ENCODE measurements at regions not wholly inside any gene's neighbourhood (a gene's known extent, or its start where the extent isn't known, plus 50 kb on each side); places are given as distances from the start of the nearest gene placed in this dataset.

DNA sequence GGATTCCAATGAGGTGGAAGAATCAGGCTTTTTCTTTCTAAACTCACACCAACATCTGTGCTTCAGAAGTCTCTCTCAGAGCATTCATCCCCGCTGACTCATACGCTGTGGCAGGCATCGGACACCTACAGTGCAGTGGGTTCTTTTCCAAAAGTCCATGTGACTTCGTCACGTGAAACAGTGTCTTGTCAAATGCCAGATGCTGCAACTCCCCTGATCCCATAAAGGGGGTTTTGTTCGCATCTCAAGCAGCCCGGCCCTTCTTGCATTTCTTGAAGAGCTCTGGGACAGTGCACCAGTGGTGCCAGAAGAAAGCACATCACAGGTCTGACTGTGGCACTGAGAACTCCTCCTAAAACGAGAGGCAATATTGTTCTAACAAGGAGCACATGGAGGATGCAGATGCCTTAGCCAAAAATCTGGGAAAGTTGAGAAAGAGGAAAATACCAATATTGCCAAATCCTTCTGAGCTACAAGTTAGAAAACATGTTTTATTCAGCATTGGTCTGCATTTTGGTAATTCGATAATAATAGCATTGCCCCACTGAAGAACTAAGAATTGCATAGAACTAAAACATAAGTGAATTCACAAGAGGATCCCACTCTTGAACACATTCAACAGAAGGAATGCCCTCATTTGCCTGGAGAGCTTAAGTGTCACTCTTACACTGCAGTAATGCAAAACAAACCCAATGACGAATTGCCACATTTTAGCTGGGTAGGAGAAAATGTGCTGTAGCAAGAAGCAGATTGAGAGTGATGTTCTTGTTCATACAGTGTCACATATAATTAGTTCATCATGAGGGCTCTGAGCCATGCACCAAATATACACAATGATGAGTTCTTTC is 204.4 kb downstream of the CXCL12 start:
- Histone ChIP-seq H3K4me3 (ENCODE audit: low read depth in 1 of 2, low read length in 2 of 2) (no peak overlapping the region), H3K9ac (ENCODE audit: low read depth in 1 of 2, low read length in 2 of 2) (no peak overlapping the region), H3K36me3 (ENCODE audit: control insufficient read depth in 1 of 2, insufficient read depth in 2 of 2, low read length in 2 of 2) (no peaks in the 10 kb centered on the region), H3K9me3 (ENCODE audit: control insufficient read depth in 1 of 2, low read length in 2 of 2) (no peaks in the 10 kb centered on the region), H3K27ac (ENCODE audit: low read depth, low read length) (no peak overlapping the region), H3K4me1 (ENCODE audit: control insufficient read depth in 1 of 2, insufficient read depth in 2 of 2, low read length in 2 of 2) (no peaks in the 10 kb centered on the region), H3K27me3 (ENCODE audit: control insufficient read depth in 1 of 2, insufficient read depth in 2 of 2, low read length in 2 of 2) (no peaks in the 10 kb centered on the region)

DNA sequence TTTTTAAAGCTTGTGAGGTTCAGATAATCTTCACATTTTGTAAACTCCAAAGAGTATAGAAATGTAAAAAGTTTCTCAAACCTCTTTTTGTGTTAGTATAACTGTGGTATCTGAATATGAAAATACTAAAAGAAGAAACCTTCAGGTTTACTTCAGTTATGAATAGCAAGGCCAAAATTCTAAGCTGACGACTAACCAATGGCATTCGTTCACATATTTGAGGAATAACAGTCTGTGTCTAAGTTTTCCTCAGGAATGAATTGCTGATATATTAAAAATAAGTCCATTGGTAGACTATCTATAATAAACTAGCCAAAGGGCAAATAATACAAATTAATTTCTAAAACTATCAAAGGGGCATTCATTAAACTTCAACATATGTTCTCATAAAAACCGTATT is 206.0 kb downstream of the CXCL12 start:
- Histone ChIP-seq H3K4me3 (ENCODE audit: low read depth in 1 of 2, low read length in 2 of 2) (no peak overlapping the region), H3K36me3 (ENCODE audit: control insufficient read depth in 1 of 2, insufficient read depth in 2 of 2, low read length in 2 of 2) (no peaks in the 10 kb centered on the region), H3K9me3 (ENCODE audit: control insufficient read depth in 1 of 2, low read length in 2 of 2) (no peaks in the 10 kb centered on the region), H3K27ac (ENCODE audit: low read depth, low read length) (no peak overlapping the region), H3K9ac (ENCODE audit: low read depth in 1 of 2, low read length in 2 of 2) (no peak overlapping the region), H3K4me1 (ENCODE audit: control insufficient read depth in 1 of 2, insufficient read depth in 2 of 2, low read length in 2 of 2) (peaks cover under 1 to 2% of the 10 kb centered on the region in 2 donors), H3K27me3 (ENCODE audit: control insufficient read depth in 1 of 2, insufficient read depth in 2 of 2, low read length in 2 of 2) (no peaks in the 10 kb centered on the region)

DNA sequence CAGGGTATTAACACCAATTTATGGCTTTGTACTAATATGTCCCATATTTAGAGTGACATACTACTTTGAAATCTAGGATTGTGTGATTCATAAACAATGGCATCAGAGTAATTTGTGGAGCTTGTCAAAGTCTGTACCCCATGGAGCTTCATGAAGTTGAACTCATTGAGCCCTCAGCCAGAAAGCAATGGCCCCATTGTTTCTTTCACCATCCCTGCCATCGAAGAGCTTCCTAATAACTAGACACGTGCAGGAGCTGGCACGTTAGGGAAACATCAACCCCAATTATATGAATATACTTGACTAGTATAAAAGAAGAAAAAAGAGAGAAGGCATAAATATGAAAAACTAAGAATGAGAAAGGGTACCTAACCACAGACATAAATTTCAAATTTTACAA is 206.6 kb downstream of the CXCL12 start:
- Histone ChIP-seq H3K36me3 (ENCODE audit: control insufficient read depth in 1 of 2, insufficient read depth in 2 of 2, low read length in 2 of 2) (no peaks in the 10 kb centered on the region), H3K27me3 (ENCODE audit: control insufficient read depth in 1 of 2, insufficient read depth in 2 of 2, low read length in 2 of 2) (no peaks in the 10 kb centered on the region), H3K9me3 (ENCODE audit: control insufficient read depth in 1 of 2, low read length in 2 of 2) (no peaks in the 10 kb centered on the region), H3K27ac (ENCODE audit: low read depth, low read length) (no peak overlapping the region), H3K4me3 (ENCODE audit: low read depth in 1 of 2, low read length in 2 of 2) (no peak overlapping the region), H3K9ac (ENCODE audit: low read depth in 1 of 2, low read length in 2 of 2) (no peak overlapping the region), H3K4me1 (ENCODE audit: control insufficient read depth in 1 of 2, insufficient read depth in 2 of 2, low read length in 2 of 2) (peaks cover 7 to 8% of the 10 kb centered on the region in 2 donors)

DNA sequence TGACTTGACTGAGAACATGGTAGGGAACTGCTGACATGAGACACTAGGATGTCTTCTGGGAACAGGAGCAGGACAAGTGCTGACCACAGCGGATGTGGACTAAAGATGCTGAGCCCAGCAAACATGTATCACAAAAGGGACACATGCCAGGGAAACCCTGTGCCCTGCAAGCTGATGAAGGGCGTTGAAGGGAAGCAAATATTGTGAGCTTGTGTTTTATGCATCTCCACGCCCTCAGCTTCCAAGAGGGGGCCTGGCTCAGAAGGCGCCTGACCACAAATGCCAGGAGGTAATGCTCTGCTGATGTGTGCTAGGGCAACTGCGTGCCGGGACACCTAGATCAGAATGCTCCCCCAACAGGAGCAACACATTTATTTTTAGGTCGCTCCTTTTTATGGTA is 207.3 kb downstream of the CXCL12 start:
- Histone ChIP-seq H3K9ac (ENCODE audit: low read depth in 1 of 2, low read length in 2 of 2) (no peak overlapping the region), H3K4me1 (ENCODE audit: control insufficient read depth in 1 of 2, insufficient read depth in 2 of 2, low read length in 2 of 2) (peaks cover 11 to 14% of the 10 kb centered on the region in 2 donors), H3K9me3 (ENCODE audit: control insufficient read depth in 1 of 2, low read length in 2 of 2) (no peaks in the 10 kb centered on the region), H3K27ac (ENCODE audit: low read depth, low read length) (no peak overlapping the region), H3K36me3 (ENCODE audit: control insufficient read depth in 1 of 2, insufficient read depth in 2 of 2, low read length in 2 of 2) (no peaks in the 10 kb centered on the region), H3K4me3 (ENCODE audit: low read depth in 1 of 2, low read length in 2 of 2) (no peak overlapping the region), H3K27me3 (ENCODE audit: control insufficient read depth in 1 of 2, insufficient read depth in 2 of 2, low read length in 2 of 2) (no peaks in the 10 kb centered on the region)

DNA sequence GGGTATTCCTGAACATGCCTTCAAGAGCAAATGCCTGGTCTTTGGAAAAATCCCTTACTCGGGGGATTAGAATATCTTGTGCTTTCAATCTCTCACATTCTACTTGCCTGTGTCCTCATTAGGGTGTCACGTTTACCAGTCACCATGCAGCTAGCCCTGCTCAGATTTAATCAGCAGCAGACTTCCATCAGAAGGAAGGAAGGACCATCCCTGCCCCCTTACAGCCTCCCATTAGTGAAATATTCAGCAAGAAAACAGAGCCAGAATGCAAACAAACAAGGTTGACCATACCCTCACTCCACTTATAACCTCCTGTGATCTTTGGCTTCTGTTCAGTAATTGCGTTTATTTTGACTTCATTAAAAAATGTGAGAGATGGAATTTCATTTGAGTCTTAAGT is 208.6 kb downstream of the CXCL12 start:
- no peaks in the 10 kb centered on the region for H3K9me3 ChIP-seq (ENCODE audit: control insufficient read depth in 1 of 2, low read length in 2 of 2)
- H3K27me3 ChIP-seq (ENCODE audit: control insufficient read depth in 1 of 2, insufficient read depth in 2 of 2, low read length in 2 of 2): no peaks in the 10 kb centered on the region
- H3K4me3 ChIP-seq (ENCODE audit: low read depth in 1 of 2, low read length in 2 of 2): no peak overlapping the region
- no peaks in the 10 kb centered on the region for H3K36me3 ChIP-seq (ENCODE audit: control insufficient read depth in 1 of 2, insufficient read depth in 2 of 2, low read length in 2 of 2)
- peaks cover 16 to 21% of the 10 kb centered on the region in 2 donors for H3K4me1 ChIP-seq (ENCODE audit: control insufficient read depth in 1 of 2, insufficient read depth in 2 of 2, low read length in 2 of 2)
- no peak overlapping the region for H3K27ac ChIP-seq (ENCODE audit: low read depth, low read length)
- H3K9ac ChIP-seq (ENCODE audit: low read depth in 1 of 2, low read length in 2 of 2): no peak overlapping the region

DNA sequence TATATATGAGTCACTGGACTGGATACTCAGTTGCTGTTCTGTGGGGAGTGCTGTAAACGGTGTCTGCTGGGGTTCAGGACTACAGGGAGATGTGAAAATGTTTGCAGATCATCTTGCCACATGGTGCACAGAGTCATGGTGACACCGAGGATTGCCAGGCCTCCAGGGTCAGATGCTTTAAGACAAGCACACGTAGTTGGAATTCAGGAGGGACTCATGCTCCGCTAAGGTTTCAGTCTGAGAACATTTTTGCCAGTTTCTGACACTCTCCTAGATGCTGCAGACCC is 211.3 kb downstream of the CXCL12 start:
- Histone ChIP-seq H3K27ac (ENCODE audit: low read depth, low read length) (no peak overlapping the region), H3K9ac (ENCODE audit: low read depth in 1 of 2, low read length in 2 of 2) (no peak overlapping the region)

DNA sequence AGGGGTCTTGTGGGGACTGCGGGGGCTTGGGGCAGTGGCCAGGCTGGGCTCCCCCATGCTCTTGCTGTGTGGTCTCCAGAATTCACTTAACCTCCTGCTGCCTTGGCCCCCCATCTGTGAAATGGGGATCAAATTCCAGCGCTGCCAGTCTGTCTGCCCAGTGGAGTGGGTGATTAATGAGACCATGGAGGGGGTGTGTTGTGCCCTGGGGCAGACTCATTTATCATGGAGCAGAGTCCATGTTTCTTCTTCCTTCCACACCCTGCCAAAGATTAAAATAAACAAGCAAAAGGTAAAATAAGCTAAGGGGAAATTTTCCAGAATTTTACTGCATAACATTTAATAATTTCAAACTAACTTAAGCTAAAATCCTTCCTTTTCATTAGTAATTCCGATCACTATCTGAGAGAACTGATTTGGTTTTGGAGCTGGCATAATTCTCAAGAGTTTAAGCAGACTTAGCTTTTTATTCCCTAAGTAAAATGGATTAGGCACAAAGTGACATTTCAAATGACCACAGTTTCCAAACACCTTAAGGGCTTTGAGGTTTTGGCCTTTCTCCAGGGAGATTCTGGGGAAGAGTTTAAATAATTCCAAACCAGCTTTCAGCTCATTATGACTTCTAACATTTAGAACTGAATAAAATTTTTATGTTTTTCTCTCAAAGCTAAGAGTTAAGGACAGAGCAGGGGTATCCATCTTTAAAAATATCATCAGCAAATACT is 211.9 kb downstream of the CXCL12 start:
- no peaks in the 10 kb centered on the region for H3K9me3 ChIP-seq (ENCODE audit: control insufficient read depth in 1 of 2, low read length in 2 of 2)
- H3K36me3 ChIP-seq (ENCODE audit: control insufficient read depth in 1 of 2, insufficient read depth in 2 of 2, low read length in 2 of 2): no peaks in the 10 kb centered on the region
- peak overlapping the region in 1 of 2 donors; percentile 0 for H3K4me3 ChIP-seq (ENCODE audit: low read depth in 1 of 2, low read length in 2 of 2)
- H3K27ac ChIP-seq (ENCODE audit: low read depth, low read length): no peak overlapping the region
- peaks cover 16 to 24% of the 10 kb centered on the region in 2 donors for H3K4me1 ChIP-seq (ENCODE audit: control insufficient read depth in 1 of 2, insufficient read depth in 2 of 2, low read length in 2 of 2)
- H3K27me3 ChIP-seq (ENCODE audit: control insufficient read depth in 1 of 2, insufficient read depth in 2 of 2, low read length in 2 of 2): no peaks in the 10 kb centered on the region
- no peak overlapping the region for H3K9ac ChIP-seq (ENCODE audit: low read depth in 1 of 2, low read length in 2 of 2)

More for the DNA sequence above, 211.3 kb downstream of the CXCL12 start:
- H3K4me3 ChIP-seq (ENCODE audit: low read depth in 1 of 2, low read length in 2 of 2): no peak overlapping the region
- H3K36me3 ChIP-seq (ENCODE audit: control insufficient read depth in 1 of 2, insufficient read depth in 2 of 2, low read length in 2 of 2): no peaks in the 10 kb centered on the region
- H3K4me1 ChIP-seq (ENCODE audit: control insufficient read depth in 1 of 2, insufficient read depth in 2 of 2, low read length in 2 of 2): peaks cover 16 to 21% of the 10 kb centered on the region in 2 donors
- H3K27me3 ChIP-seq (ENCODE audit: control insufficient read depth in 1 of 2, insufficient read depth in 2 of 2, low read length in 2 of 2): no peaks in the 10 kb centered on the region
- H3K9me3 ChIP-seq (ENCODE audit: control insufficient read depth in 1 of 2, low read length in 2 of 2): no peaks in the 10 kb centered on the region

DNA sequence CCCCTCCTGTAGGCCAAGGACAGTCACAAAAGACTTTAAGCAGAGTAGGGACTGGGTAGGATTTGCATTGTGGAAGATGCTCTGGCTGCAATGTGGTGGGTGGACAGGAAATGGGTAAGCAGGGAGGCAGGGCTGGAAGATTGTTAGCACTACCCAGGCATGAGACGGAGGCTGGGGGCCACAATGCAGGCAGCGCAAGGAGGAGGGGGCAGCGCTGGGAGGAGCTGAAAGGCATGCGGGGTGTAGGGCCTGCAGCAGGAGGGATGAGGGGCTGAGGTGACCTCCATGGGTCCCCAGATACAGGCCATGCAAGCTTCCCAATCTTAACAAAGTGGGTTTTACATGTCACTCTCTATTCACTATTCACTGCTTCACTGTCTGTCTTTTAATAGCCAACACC is 213.1 kb downstream of the CXCL12 start:
- Histone ChIP-seq H3K36me3 (ENCODE audit: control insufficient read depth in 1 of 2, insufficient read depth in 2 of 2, low read length in 2 of 2) (no peaks in the 10 kb centered on the region), H3K27me3 (ENCODE audit: control insufficient read depth in 1 of 2, insufficient read depth in 2 of 2, low read length in 2 of 2) (no peaks in the 10 kb centered on the region), H3K9me3 (ENCODE audit: control insufficient read depth in 1 of 2, low read length in 2 of 2) (no peaks in the 10 kb centered on the region), H3K4me1 (ENCODE audit: control insufficient read depth in 1 of 2, insufficient read depth in 2 of 2, low read length in 2 of 2) (peaks cover 16 to 24% of the 10 kb centered on the region in 2 donors), H3K9ac (ENCODE audit: low read depth in 1 of 2, low read length in 2 of 2) (no peak overlapping the region), H3K4me3 (ENCODE audit: low read depth in 1 of 2, low read length in 2 of 2) (no peak overlapping the region), H3K27ac (ENCODE audit: low read depth, low read length) (no peak overlapping the region)

DNA sequence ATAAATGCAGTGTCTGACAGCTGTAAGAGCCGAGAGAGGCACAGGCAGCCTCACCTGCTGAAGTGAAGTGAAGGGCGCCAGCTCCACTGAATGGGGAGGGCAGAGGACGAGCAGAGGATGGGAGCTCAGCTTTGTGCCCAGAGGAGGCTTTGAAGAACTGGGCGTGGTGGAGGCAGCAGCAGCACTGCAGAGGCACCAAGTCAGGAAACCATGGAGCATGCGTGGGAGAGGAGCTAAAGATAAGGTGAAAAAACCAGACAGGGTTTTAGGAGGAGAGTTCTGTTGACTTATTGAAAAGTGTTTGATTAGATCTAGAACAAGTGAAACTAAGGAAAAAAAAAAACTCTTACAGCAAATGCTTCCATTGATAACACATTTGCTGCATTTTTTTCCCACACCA is 216.4 kb downstream of the CXCL12 start:
- no peak overlapping the region for H3K4me3 ChIP-seq (ENCODE audit: low read depth in 1 of 2, low read length in 2 of 2)
- no peaks in the 10 kb centered on the region for H3K36me3 ChIP-seq (ENCODE audit: control insufficient read depth in 1 of 2, insufficient read depth in 2 of 2, low read length in 2 of 2)
- H3K27me3 ChIP-seq (ENCODE audit: control insufficient read depth in 1 of 2, insufficient read depth in 2 of 2, low read length in 2 of 2): no peaks in the 10 kb centered on the region
- no peaks in the 10 kb centered on the region for H3K9me3 ChIP-seq (ENCODE audit: control insufficient read depth in 1 of 2, low read length in 2 of 2)
- H3K9ac ChIP-seq (ENCODE audit: low read depth in 1 of 2, low read length in 2 of 2): no peak overlapping the region
- H3K27ac ChIP-seq (ENCODE audit: low read depth, low read length): no peak overlapping the region
- peaks cover 11 to 18% of the 10 kb centered on the region in 2 donors for H3K4me1 ChIP-seq (ENCODE audit: control insufficient read depth in 1 of 2, insufficient read depth in 2 of 2, low read length in 2 of 2)

DNA sequence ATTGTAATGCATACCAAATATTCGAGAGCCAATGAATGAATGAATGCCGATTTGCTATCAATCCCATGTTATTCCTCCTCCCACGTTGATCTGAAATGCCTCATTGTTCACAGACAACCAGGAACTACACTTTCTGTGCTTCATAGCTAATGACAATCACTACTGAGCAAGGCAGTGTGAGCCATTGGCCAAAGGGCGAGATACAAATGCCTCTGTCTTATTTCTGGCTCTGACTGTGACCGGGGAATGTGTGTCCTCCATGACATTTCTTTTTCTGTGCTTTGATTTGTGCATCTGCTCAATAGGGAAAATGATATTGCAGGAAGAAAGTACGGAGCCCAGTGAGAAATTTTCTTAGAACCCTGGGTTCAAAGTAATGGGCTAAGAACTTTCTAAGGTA is 217.1 kb downstream of the CXCL12 start:
- peaks cover 6 to 11% of the 10 kb centered on the region in 2 donors for H3K4me1 ChIP-seq (ENCODE audit: control insufficient read depth in 1 of 2, insufficient read depth in 2 of 2, low read length in 2 of 2)
- H3K27me3 ChIP-seq (ENCODE audit: control insufficient read depth in 1 of 2, insufficient read depth in 2 of 2, low read length in 2 of 2): no peaks in the 10 kb centered on the region
- H3K4me3 ChIP-seq (ENCODE audit: low read depth in 1 of 2, low read length in 2 of 2): peak overlapping the region in 1 of 2 donors; percentile 8
- no peak overlapping the region for H3K9ac ChIP-seq (ENCODE audit: low read depth in 1 of 2, low read length in 2 of 2)
- no peak overlapping the region for H3K27ac ChIP-seq (ENCODE audit: low read depth, low read length)
- H3K36me3 ChIP-seq (ENCODE audit: control insufficient read depth in 1 of 2, insufficient read depth in 2 of 2, low read length in 2 of 2): no peaks in the 10 kb centered on the region
- no peaks in the 10 kb centered on the region for H3K9me3 ChIP-seq (ENCODE audit: control insufficient read depth in 1 of 2, low read length in 2 of 2)
